HEK293 (cell line): ENCODE measurements at regions not wholly inside any gene's neighbourhood (a gene's known extent, or its start where the extent isn't known, plus 50 kb on each side); places are given as distances from the start of the nearest gene placed in this dataset.
A peak's percentile ranks its signal among the peaks of the same experiment; 100 is the strongest.

Experiments used
- CTCF ChIA-PET: fragments of 350-600 bp; formaldehyde crosslinking; extraction: SDS; loops from one replicate; lab custom pipeline; 2021; ENCODE audit warnings: antibody characterized with exemption; lab: Yijun Ruan, JAX
- POLR2A ChIA-PET: fragments of 300-600 bp; formaldehyde crosslinking; extraction: SDS; loops from one replicate; lab custom pipeline; 2020; ENCODE audit warnings: antibody characterized with exemption, inconsistent platforms; lab: Yijun Ruan, JAX
- H3K27ac ChIP-seq: fragments of 200-500 bp; sonication (Bioruptor generic); 2 replicates; pipeline ENCODE4 v1.5.1; 2014; ENCODE audit warnings: low read depth, low read length, control low read depth, inconsistent platforms; ENCODE audit errors: extremely low read depth
- H3K36me3 ChIP-seq, 2 experiments: fragments of 200-500 bp in 1 of 2; sonication (Bioruptor generic) in 1 of 2; 1 replicate in 1 of 2; 2 replicates in 1 of 2; pipeline ENCODE4 v1.5.1; 2014 to 2017; ENCODE audit warnings: inconsistent platforms in 2 of 2, low read length in 2 of 2; ENCODE audit not compliant: control insufficient read depth in 2 of 2, insufficient read depth in 1 of 2
- H3K4me1 ChIP-seq: fragments of 200-500 bp; sonication (Bioruptor generic); 2 replicates; pipeline ENCODE4 v1.5.1; 2014; ENCODE audit warnings: mild to moderate bottlenecking, low read length, inconsistent platforms; ENCODE audit not compliant: control insufficient read depth, insufficient read depth
- H3K4me3 ChIP-seq: 2 replicates; pipeline ENCODE4 v1.5.1; 2011; ENCODE audit warnings: low read depth, mild to moderate bottlenecking, control low read depth, low read length, moderate library complexity
- H3K9me3 ChIP-seq: fragments of 200-500 bp; sonication (Bioruptor generic); 2 replicates; pipeline ENCODE4 v1.5.1; 2014; ENCODE audit warnings: low read depth, low read length, inconsistent platforms; ENCODE audit not compliant: control insufficient read depth, insufficient read depth
- BCL11B ChIP-seq: fragments of 450-650 bp; formaldehyde crosslinking; IDR thresholded peaks from 2 replicates; pipeline ENCODE4 v1.5.1; 2016; ENCODE audit warnings: low read depth, missing biosample characterization, missing genetic modification characterization
- BCL6B ChIP-seq: fragments of 450-650 bp; formaldehyde crosslinking; IDR thresholded peaks from 2 replicates; pipeline ENCODE4 v1.5.1; 2017; ENCODE audit warnings: missing biosample characterization, missing genetic modification characterization
- FEZF1 ChIP-seq: fragments of 450-650 bp; formaldehyde crosslinking; IDR thresholded peaks from 2 replicates; pipeline ENCODE4 v1.5.1; 2016; ENCODE audit warnings: missing biosample characterization, missing genetic modification characterization
- OSR2 ChIP-seq: fragments of 450-650 bp; formaldehyde crosslinking; IDR thresholded peaks from 2 replicates; pipeline ENCODE4 v1.5.1; 2016; ENCODE audit warnings: missing biosample characterization, missing genetic modification characterization
- PRDM6 ChIP-seq: fragments of 450-650 bp; formaldehyde crosslinking; IDR thresholded peaks from 2 replicates; pipeline ENCODE4 v1.5.1; 2017; ENCODE audit warnings: missing biosample characterization, missing genetic modification characterization
- SCRT1 ChIP-seq: fragments of 450-650 bp; formaldehyde crosslinking; IDR thresholded peaks from 2 replicates; pipeline ENCODE4 v1.5.1; 2016; ENCODE audit warnings: missing biosample characterization, missing genetic modification characterization, borderline replicate concordance
- SP3 ChIP-seq: fragments of 450-650 bp; formaldehyde crosslinking; IDR thresholded peaks from 2 replicates; pipeline ENCODE4 v1.5.1; 2016; ENCODE audit warnings: missing biosample characterization, missing genetic modification characterization
- TSHZ1 ChIP-seq: fragments of 450-650 bp; formaldehyde crosslinking; IDR thresholded peaks from 2 replicates; pipeline ENCODE4 v1.5.1; 2016; ENCODE audit warnings: missing biosample characterization, missing genetic modification characterization, borderline replicate concordance
- WT1 ChIP-seq: fragments of 450-650 bp; formaldehyde crosslinking; IDR thresholded peaks from 2 replicates; pipeline ENCODE4 v1.5.1; 2016; ENCODE audit warnings: missing biosample characterization, missing genetic modification characterization
- ZBTB49 ChIP-seq: fragments of 450-650 bp; formaldehyde crosslinking; IDR thresholded peaks from 2 replicates; pipeline ENCODE4 v1.5.1; 2016; ENCODE audit warnings: missing biosample characterization, missing genetic modification characterization, low read depth
- ZNF138 ChIP-seq: fragments of 450-650 bp; formaldehyde crosslinking; IDR thresholded peaks from 2 replicates; pipeline ENCODE4 v1.5.1; 2016; ENCODE audit warnings: missing biosample characterization, missing genetic modification characterization, borderline replicate concordance
- ZNF148 ChIP-seq: fragments of 450-650 bp; formaldehyde crosslinking; IDR thresholded peaks from 2 replicates; pipeline ENCODE4 v1.5.0; 2017; ENCODE audit warnings: missing biosample characterization, missing genetic modification characterization, borderline replicate concordance
- ZNF169 ChIP-seq: fragments of 450-650 bp; formaldehyde crosslinking; IDR thresholded peaks from 2 replicates; pipeline ENCODE4 v1.5.1; 2016; ENCODE audit warnings: missing biosample characterization, missing genetic modification characterization
- ZNF366 ChIP-seq: fragments of 450-650 bp; formaldehyde crosslinking; conservative IDR thresholded peaks from 2 replicates; pipeline ENCODE4 v1.5.1; 2016; ENCODE audit warnings: missing biosample characterization, missing genetic modification characterization

- ChIA-PET POLR2A (no interaction called here), CTCF (no interaction called here)
- no peaks in the 10 kb centered on the region for H3K9me3 ChIP-seq
- no peak overlapping the region for H3K4me3 ChIP-seq
- TF ChIP-seq ZNF366 (tag by site-specific recombination) (peak; percentile 51), FEZF1 (peak; percentile 28; the same call in 1 of the 2 replicates), ZNF169 (tag by site-specific recombination) (no peak), OSR2 (tag by site-specific recombination) (peak; percentile 15; the same call in 1 of the 2 replicates), PRDM6 (tag by site-specific recombination) (peak; percentile 20; the same call in 1 of the 2 replicates), TSHZ1 (tag by site-specific recombination) (no peak), BCL6B (peak; percentile 26; the same call in 1 of the 2 replicates)
- H3K36me3 ChIP-seq, result no peaks in the 10 kb centered on the region
- no peak overlapping the region for H3K27ac ChIP-seq
- H3K4me1 ChIP-seq, result peaks cover 10% of the 10 kb centered on the region; the same call in 1 of the 2 replicates
Observed at GRCh38 chr5:88519066-88519465, 250.4 kb upstream of the TMEM161B start.

GRCh38 chr5:88518131-88519016 lies 249.7 kb upstream of the TMEM161B start:
- Histone ChIP-seq H3K27ac (no peak overlapping the region), H3K9me3 (no peaks in the 10 kb centered on the region), H3K4me1 (peaks cover 10% of the 10 kb centered on the region; the same call in 1 of the 2 replicates), H3K36me3 (no peaks in the 10 kb centered on the region), H3K4me3 (no peak overlapping the region)
- ChIA-PET CTCF (interaction anchor here (1.3 kb wide), 1 partner anchor 162 kb away, joined by 4 read pairs; no protein-coding TSS in a partner anchor), POLR2A (no interaction called here)
- TF ChIP-seq WT1 (tag by site-specific recombination), result peak; percentile 71
- no peak for TF ChIP-seq SP3

- Histone ChIP-seq H3K4me3 (no peak overlapping the region), H3K9me3 (no peaks in the 10 kb centered on the region), H3K27ac (peak overlapping the region; percentile 76), H3K36me3 (no peaks in the 10 kb centered on the region), H3K4me1 (peaks cover 10% of the 10 kb centered on the region; the same call in 1 of the 2 replicates)
- POLR2A ChIA-PET, result interaction anchor here (0.5 to 1.8 kb wide), 6 partner anchors 106 to 1248 kb away, joined by 3 to 18 read pairs (median 4); partner anchors contain the start of gene RASA1
- CTCF ChIA-PET, result interaction anchor here (1.2 to 1.3 kb wide), 3 partner anchors 11 to 175 kb away, joined by 3 to 5 read pairs (median 3); no protein-coding TSS in a partner anchor
- peak; percentile 89 for TF ChIP-seq SCRT1 (tag by site-specific recombination)
- peak; percentile 85; the same call in 1 of the 2 replicates for TF ChIP-seq BCL11B (tag by site-specific recombination)
- TF ChIP-seq WT1 (tag by site-specific recombination), result peak; percentile 96
- TF ChIP-seq FEZF1, result peak; percentile 100
- TF ChIP-seq ZNF148, result no peak
- peak; percentile 79 for TF ChIP-seq ZBTB49 (tag by site-specific recombination)
- peak; percentile 73; the same call in 1 of the 2 replicates for TF ChIP-seq ZNF138 (tag by site-specific recombination)
Observed at GRCh38 chr5:88515881-88516819, 247.5 kb upstream of the TMEM161B start.
